ENCODE measurements at regions not wholly inside any gene's neighbourhood (a gene's known extent, or its start where the extent isn't known, plus 50 kb on each side); places are given as distances from the start of the nearest gene placed in this dataset.
A peak's percentile ranks its signal among the peaks of the same experiment; 100 is the strongest.

DNA sequence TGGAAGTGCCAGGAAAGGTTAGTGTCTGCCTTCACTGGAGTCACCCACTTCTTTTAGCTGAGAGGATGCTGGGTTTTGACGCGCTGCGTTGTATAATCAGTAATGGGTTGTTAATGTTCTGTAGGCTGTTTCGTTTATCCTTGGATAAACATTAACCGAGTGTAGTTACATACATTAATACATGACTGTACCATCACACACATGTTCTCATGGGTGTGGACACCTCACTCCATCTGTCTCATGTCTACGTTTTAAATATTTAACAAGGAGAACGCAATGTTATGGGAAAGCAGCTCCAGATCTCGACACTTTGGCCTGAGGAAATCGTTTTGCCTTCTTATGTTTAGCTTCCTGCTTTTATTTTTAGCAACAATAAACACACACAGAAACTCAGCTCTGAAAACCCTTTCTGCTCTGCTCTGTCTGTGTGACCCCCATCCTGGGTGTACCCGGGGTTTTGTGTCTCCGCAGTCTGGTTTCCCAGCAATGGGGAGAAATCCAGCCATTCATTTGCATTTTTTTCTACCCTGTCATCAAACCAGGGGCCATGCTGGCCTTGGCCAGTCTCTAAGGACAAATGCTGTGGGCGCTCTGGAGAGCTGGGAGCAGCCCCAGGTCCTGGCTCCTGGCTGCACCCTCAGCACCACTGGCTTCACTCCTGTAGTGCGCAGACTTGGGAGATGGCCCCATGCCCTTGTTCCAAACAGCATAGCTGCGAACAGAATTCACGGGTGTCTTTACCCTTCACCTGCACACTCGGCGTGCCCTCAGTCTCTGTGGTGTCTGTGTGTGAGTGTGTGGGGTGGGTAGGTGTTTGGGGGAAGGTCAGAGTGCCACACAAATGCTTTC, 110.8 kb downstream of the ERMARD start:
- no peak overlapping the region for H3K4me3 Mint-ChIP-seq
- no peak for DNase-seq
- Histone ChIP-seq H3K4me1 (ENCODE audit: insufficient read depth, low read length) (peaks cover 9% of the 10 kb centered on the region), H3K27me3 (ENCODE audit: insufficient read depth, low read length, poor library complexity, severe bottlenecking) (no peaks in the 10 kb centered on the region), H3K27ac (ENCODE audit: low read depth, low read length) (no peak overlapping the region), H3K4me3 (ENCODE audit: low read length) (no peak overlapping the region), H3K36me3 (ENCODE audit: insufficient read depth, low read length) (no peaks in the 10 kb centered on the region), H3K9me3 (ENCODE audit: low read length) (no peaks in the 10 kb centered on the region)
- ChIA-PET CTCF (no interaction called here), POLR2A (no interaction called here)
- H3K9me3 Mint-ChIP-seq: peaks cover 0 to 8% (median 4%) of the 10 kb centered on the region in 5 donors
- H3K27me3 Mint-ChIP-seq: peaks cover 0 to 3% of the 10 kb centered on the region in 2 donors
- H3K36me3 Mint-ChIP-seq: peaks cover 0 to 6% (median 0%) of the 10 kb centered on the region in 3 donors
- H3K4me1 Mint-ChIP-seq: peaks cover 21 to 27% (median 26%) of the 10 kb centered on the region in 3 donors
- no peak overlapping the region for H3K27ac Mint-ChIP-seq

DNA sequence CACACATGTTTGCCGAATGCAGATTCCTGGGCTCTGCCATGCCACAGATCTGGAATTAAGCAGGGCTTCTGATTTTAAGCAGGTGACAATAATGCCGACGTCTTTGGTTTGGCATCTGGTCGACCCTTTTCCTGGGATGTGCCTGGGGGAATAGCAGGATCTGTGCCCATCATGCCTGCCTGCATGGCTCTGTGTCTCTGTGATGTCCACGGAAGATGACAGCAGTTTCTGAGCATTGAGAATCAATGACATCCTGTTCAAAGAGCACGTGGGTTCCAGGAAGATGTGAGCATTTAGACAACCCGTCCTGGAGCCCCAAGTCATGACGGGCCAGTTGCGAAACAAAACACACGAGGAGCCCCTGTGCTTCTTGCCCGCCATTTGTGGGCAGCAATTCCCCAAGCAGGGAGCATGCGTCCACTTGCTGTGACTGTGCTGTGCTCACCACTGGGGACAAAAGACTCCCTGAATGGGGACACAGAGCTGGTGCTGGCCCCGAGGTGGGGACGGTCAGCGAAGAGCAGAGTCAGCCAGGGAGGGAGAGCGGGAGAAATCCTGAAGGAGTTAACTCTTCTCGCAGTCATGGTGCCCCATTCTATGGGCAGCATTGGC, 110.1 kb downstream of the ERMARD start:
- no peak overlapping the region for H3K4me3 Mint-ChIP-seq
- DNase-seq: no peak
- H3K27me3 Mint-ChIP-seq: peaks cover 0 to 1% of the 10 kb centered on the region in 2 donors
- H3K27ac Mint-ChIP-seq: no peak overlapping the region
- peaks cover 19 to 24% (median 21%) of the 10 kb centered on the region in 3 donors for H3K4me1 Mint-ChIP-seq
- peaks cover 9% of the 10 kb centered on the region for H3K4me1 ChIP-seq (ENCODE audit: insufficient read depth, low read length)
- ChIA-PET POLR2A (no interaction called here), CTCF (no interaction called here)
- peaks cover 0 to 8% (median 4%) of the 10 kb centered on the region in 5 donors for H3K9me3 Mint-ChIP-seq
- no peaks in the 10 kb centered on the region for H3K36me3 ChIP-seq (ENCODE audit: insufficient read depth, low read length)
- H3K36me3 Mint-ChIP-seq: peaks cover 0 to 6% (median 0%) of the 10 kb centered on the region in 3 donors
- no peaks in the 10 kb centered on the region for H3K27me3 ChIP-seq (ENCODE audit: insufficient read depth, low read length, poor library complexity, severe bottlenecking)
- H3K9me3 ChIP-seq (ENCODE audit: low read length): no peaks in the 10 kb centered on the region
- no peak overlapping the region for H3K27ac ChIP-seq (ENCODE audit: low read depth, low read length)
- H3K4me3 ChIP-seq (ENCODE audit: low read length): no peak overlapping the region

DNA sequence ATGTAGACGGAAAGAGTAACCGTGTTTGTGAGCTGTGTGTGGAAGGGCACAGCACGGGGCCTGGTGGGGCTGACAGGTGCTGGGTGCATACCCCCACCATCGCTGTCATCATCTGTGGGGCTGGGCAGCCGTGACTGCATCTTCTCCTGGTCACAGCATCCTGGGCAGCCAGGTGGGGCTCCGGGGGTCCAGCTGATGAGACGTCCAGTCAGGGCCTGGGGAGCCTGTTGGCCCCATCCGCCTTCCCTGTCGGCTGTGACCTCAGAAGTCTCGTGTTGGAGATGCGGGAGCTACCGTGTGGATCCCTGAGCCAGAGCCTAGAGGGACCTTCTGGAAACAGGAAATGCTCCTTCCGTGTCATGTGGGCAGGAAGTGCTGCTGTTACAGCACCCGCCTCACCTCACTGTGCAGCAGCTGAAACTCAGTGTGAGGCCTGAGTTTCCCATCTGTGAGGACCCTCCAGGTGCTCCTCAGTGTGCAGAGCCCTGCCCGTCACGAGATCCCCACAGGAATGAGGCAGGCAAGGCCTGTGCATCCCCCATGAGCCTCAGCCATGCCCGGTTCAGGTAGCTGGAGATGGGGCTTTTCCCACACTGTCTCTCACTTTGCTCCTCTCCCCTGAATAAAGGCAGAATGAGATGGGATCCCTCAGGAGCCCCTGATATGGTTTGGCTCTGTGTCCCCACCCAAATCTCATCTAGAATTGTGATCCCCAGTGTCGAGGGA, 108.7 kb downstream of the ERMARD start:
- H3K27me3 Mint-ChIP-seq: peaks cover 0 to 1% of the 10 kb centered on the region in 2 donors
- H3K27ac Mint-ChIP-seq: peak overlapping the region in 3 of 8 donors; percentile 29 to 87 (median 47)
- H3K4me1 Mint-ChIP-seq: peaks cover 18 to 21% (median 21%) of the 10 kb centered on the region in 3 donors
- Histone ChIP-seq H3K4me3 (ENCODE audit: low read length) (no peak overlapping the region), H3K9me3 (ENCODE audit: low read length) (no peaks in the 10 kb centered on the region), H3K27me3 (ENCODE audit: insufficient read depth, low read length, poor library complexity, severe bottlenecking) (no peaks in the 10 kb centered on the region), H3K36me3 (ENCODE audit: insufficient read depth, low read length) (no peaks in the 10 kb centered on the region), H3K27ac (ENCODE audit: low read depth, low read length) (no peak overlapping the region), H3K4me1 (ENCODE audit: insufficient read depth, low read length) (peaks cover 9% of the 10 kb centered on the region)
- POLR2A ChIA-PET: no interaction called here
- H3K9me3 Mint-ChIP-seq: peaks cover 0 to 8% (median 4%) of the 10 kb centered on the region in 5 donors
- peak overlapping the region in 2 of 7 donors; percentile 6 to 41 for H3K4me3 Mint-ChIP-seq
- CTCF ChIA-PET: no interaction called here
- DNase-seq: no peak
- peaks cover 0 to 6% (median 0%) of the 10 kb centered on the region in 3 donors for H3K36me3 Mint-ChIP-seq

DNA sequence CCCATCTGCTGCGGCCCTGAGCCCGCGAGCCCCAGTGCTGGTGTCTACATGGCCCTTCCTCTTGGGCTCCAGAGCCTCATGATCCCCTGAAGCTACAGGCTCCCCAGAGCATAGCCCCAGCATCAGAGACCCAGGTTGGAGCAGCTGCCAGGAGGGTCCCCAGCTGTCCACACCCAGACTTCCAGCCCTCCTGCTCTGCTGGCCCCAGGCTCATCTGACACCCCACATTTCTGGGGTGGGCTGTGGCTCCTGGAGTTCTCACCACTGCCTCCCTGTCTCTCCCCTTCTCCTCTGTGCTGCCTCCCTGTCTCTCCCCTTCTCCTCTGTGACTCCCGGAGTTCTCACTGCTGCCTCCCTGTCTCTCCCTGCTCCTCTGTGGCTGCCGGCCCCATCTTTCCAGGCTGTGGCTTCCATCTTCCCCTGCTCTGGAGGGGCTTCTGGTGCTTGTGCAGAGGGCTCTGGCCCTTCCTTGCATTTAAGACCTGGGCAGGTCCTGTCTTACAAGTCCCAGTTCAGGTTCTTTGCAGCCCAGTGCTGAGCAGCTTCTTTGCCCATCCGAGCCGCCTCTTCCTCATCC, 108.1 kb downstream of the ERMARD start:
- Histone ChIP-seq H3K4me3 (ENCODE audit: low read length) (no peak overlapping the region), H3K4me1 (ENCODE audit: insufficient read depth, low read length) (peaks cover 9% of the 10 kb centered on the region), H3K9me3 (ENCODE audit: low read length) (no peaks in the 10 kb centered on the region), H3K27ac (ENCODE audit: low read depth, low read length) (no peak overlapping the region), H3K36me3 (ENCODE audit: insufficient read depth, low read length) (no peaks in the 10 kb centered on the region), H3K27me3 (ENCODE audit: insufficient read depth, low read length, poor library complexity, severe bottlenecking) (no peaks in the 10 kb centered on the region)
- no peak for DNase-seq
- Mint-ChIP-seq H3K27ac (peak overlapping the region in 1 of 8 donors; percentile 4), H3K27me3 (peaks cover 0 to 1% of the 10 kb centered on the region in 2 donors), H3K4me1 (peaks cover 15 to 17% (median 15%) of the 10 kb centered on the region in 3 donors), H3K9me3 (peaks cover 0 to 8% (median 4%) of the 10 kb centered on the region in 5 donors), H3K36me3 (peaks cover 0 to 6% (median 0%) of the 10 kb centered on the region in 3 donors), H3K4me3 (no peak overlapping the region)
- ChIA-PET POLR2A (no interaction called here), CTCF (no interaction called here)

DNA sequence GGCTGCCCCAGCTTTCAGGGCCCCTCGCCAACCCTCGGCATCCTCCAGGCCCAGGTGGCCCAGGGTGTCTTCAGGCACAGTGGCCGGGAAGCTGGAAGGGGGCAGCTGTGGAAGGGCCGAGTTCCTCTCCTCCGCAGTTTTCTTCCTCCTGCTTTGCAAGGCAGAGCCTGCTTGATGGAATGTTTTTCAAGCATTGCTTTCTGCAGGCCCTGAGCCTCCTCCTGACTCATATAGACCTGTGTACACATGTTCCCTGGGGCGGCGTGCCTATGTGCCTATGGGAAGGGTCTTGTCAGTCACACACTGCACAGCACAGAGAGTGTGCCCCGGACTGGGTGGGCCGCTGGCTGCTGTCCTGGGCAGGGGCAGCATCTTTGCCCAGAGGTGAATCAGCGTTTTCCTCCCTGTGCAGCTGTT, 107.5 kb downstream of the ERMARD start:
- Histone ChIP-seq H3K27ac (ENCODE audit: low read depth, low read length) (no peak overlapping the region), H3K9me3 (ENCODE audit: low read length) (no peaks in the 10 kb centered on the region), H3K27me3 (ENCODE audit: insufficient read depth, low read length, poor library complexity, severe bottlenecking) (no peaks in the 10 kb centered on the region), H3K4me3 (ENCODE audit: low read length) (no peak overlapping the region), H3K36me3 (ENCODE audit: insufficient read depth, low read length) (no peaks in the 10 kb centered on the region), H3K4me1 (ENCODE audit: insufficient read depth, low read length) (peaks cover 9% of the 10 kb centered on the region)
- no peak for DNase-seq
- Mint-ChIP-seq H3K27me3 (peaks cover 0 to 1% of the 10 kb centered on the region in 2 donors), H3K9me3 (peaks cover 0 to 8% (median 4%) of the 10 kb centered on the region in 5 donors), H3K27ac (no peak overlapping the region), H3K4me1 (peaks cover 15 to 17% (median 15%) of the 10 kb centered on the region in 3 donors), H3K4me3 (no peak overlapping the region), H3K36me3 (peaks cover 0 to 6% (median 0%) of the 10 kb centered on the region in 3 donors)
- CTCF ChIA-PET: no interaction called here
- POLR2A ChIA-PET: no interaction called here

DNA sequence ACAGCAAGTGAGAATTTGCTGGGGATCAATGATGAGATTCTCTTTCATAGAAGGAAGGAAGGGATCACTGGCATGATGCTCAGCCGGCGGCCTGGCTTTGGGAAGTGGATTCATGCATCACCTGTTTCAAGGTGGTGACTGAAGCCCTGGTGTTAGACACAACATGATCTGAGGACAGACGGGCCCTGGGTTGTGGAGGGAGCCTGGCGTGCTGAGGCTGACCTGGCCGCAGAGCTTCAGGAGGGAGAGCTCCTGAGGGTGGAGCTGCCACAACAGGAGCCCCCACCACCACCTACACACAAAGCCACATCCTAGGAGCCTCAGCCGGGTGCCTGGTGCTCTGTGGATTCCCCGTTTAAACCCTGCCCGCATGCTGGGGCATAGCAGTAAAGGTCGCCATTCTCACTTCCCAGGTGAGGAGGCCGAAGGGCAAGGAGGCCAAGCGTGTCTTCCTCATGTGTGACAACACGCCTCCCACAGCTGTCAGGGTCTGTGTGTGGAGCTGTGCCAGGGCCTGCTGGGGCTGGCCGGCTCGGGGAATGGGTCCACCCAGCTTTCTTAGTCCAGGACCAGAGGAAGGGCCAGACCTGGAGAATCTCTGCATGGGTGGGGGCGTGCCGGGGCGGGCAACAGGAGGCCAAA, 107.0 kb downstream of the ERMARD start:
- Mint-ChIP-seq H3K36me3 (peaks cover 0 to 6% (median 0%) of the 10 kb centered on the region in 3 donors), H3K4me3 (no peak overlapping the region), H3K4me1 (peaks cover 12 to 15% (median 14%) of the 10 kb centered on the region in 3 donors), H3K27ac (peak overlapping the region in 1 of 8 donors; percentile 42), H3K9me3 (peaks cover 0 to 8% (median 4%) of the 10 kb centered on the region in 5 donors), H3K27me3 (no peaks in the 10 kb centered on the region)
- no peaks in the 10 kb centered on the region for H3K36me3 ChIP-seq (ENCODE audit: insufficient read depth, low read length)
- peaks cover 9% of the 10 kb centered on the region for H3K4me1 ChIP-seq (ENCODE audit: insufficient read depth, low read length)
- H3K4me3 ChIP-seq (ENCODE audit: low read length): no peak overlapping the region
- CTCF ChIA-PET: no interaction called here
- no peak for DNase-seq
- H3K9me3 ChIP-seq (ENCODE audit: low read length): no peaks in the 10 kb centered on the region
- no peaks in the 10 kb centered on the region for H3K27me3 ChIP-seq (ENCODE audit: insufficient read depth, low read length, poor library complexity, severe bottlenecking)
- POLR2A ChIA-PET: interaction anchor here (0.5 kb wide), 1 partner anchor 13 kb away, joined by 4 read pairs; no protein-coding TSS in a partner anchor
- no peak overlapping the region for H3K27ac ChIP-seq (ENCODE audit: low read depth, low read length)

DNA sequence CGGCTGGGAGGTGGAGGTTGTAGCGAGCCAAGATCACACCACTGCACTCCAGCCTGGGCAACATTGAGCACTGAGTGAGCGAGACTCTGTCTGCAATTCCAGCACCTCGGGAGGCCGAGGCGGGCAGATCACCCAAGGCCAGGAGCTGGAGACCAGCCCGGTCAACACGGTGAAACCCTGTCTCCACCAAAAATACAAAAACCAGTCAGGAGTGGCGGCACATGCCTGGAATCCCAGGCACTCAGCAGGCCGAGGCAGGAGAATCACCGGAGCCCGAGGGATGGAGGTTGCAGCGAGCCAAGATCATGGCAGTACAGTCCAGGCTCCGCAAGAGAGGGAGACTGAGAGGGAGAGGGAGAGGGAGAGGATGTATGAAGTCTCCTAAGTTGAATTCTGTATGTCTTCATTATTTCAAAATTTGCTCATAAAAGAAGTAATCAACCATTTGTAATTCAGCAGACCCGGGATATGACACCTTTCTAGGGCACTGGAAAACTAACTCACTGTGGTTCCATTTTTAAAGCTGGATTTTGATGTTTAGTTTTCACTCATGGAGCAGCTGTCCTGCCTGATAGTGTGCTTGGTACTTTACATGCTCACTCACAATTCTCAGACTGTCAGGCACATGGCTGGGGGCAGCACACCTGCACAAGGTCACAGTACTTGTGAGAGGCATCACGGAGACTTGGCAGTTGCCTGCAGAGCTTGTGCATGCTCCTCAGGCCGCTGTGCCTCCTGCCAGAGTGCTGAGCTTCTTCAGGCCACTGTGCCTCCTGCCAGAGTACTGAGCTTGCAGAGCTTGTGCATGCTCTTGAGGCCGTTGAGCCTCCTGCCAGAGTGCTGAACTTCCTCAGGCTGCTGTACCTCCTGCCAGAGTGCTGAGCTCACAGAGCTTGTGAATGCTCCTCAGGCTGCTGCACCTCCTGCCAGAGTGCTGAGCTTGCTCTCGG, 106.2 kb downstream of the ERMARD start:
- H3K27me3 ChIP-seq (ENCODE audit: insufficient read depth, low read length, poor library complexity, severe bottlenecking): no peaks in the 10 kb centered on the region
- H3K27ac Mint-ChIP-seq: no peak overlapping the region
- H3K9me3 Mint-ChIP-seq: peaks cover 0 to 8% (median 4%) of the 10 kb centered on the region in 5 donors
- H3K36me3 Mint-ChIP-seq: peaks cover 0 to 5% (median 0%) of the 10 kb centered on the region in 3 donors
- H3K36me3 ChIP-seq (ENCODE audit: insufficient read depth, low read length): no peaks in the 10 kb centered on the region
- H3K27me3 Mint-ChIP-seq: peaks cover 0 to 1% of the 10 kb centered on the region in 2 donors
- no peak for DNase-seq
- ChIA-PET CTCF (no interaction called here), POLR2A (interaction anchor here (0.5 kb wide), 1 partner anchor 14 kb away, joined by 4 read pairs; no protein-coding TSS in a partner anchor)
- H3K4me3 Mint-ChIP-seq: no peak overlapping the region
- peaks cover 11 to 15% (median 14%) of the 10 kb centered on the region in 3 donors for H3K4me1 Mint-ChIP-seq
- H3K4me3 ChIP-seq (ENCODE audit: low read length): no peak overlapping the region
- no peaks in the 10 kb centered on the region for H3K9me3 ChIP-seq (ENCODE audit: low read length)
- H3K27ac ChIP-seq (ENCODE audit: low read depth, low read length): no peak overlapping the region
- peaks cover 9% of the 10 kb centered on the region for H3K4me1 ChIP-seq (ENCODE audit: insufficient read depth, low read length)

Measured in CD8-positive, alpha-beta memory T cell (primary cell).